ENCODE measurements at regions not wholly inside any gene's neighbourhood (a gene's known extent, or its start where the extent isn't known, plus 50 kb on each side); places are given as distances from the start of the nearest gene placed in this dataset.

- no peak for DNase-seq
- no peaks in the 10 kb centered on the region for H3K9me3 ChIP-seq
- H3K4me3 ChIP-seq: no peak overlapping the region
- TF ChIP-seq, protein P1, sequence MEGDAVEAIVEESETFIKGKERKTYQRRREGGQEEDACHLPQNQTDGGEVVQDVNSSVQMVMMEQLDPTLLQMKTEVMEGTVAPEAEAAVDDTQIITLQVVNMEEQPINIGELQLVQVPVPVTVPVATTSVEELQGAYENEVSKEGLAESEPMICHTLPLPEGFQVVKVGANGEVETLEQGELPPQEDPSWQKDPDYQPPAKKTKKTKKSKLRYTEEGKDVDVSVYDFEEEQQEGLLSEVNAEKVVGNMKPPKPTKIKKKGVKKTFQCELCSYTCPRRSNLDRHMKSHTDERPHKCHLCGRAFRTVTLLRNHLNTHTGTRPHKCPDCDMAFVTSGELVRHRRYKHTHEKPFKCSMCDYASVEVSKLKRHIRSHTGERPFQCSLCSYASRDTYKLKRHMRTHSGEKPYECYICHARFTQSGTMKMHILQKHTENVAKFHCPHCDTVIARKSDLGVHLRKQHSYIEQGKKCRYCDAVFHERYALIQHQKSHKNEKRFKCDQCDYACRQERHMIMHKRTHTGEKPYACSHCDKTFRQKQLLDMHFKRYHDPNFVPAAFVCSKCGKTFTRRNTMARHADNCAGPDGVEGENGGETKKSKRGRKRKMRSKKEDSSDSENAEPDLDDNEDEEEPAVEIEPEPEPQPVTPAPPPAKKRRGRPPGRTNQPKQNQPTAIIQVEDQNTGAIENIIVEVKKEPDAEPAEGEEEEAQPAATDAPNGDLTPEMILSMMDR (IDR thresholded peaks at IDR 0.05): no peak
- TF ChIP-seq POLR2A (IDR thresholded peaks at IDR 0.05): no peak
- no peaks in the 10 kb centered on the region for H3K4me1 ChIP-seq
- no peaks in the 10 kb centered on the region for H3K27me3 ChIP-seq
- H3K27ac ChIP-seq: no peak overlapping the region
- no peaks in the 10 kb centered on the region for H3K36me3 ChIP-seq
Measured at GRCh38 chr16:65621640-65622039, 499.8 kb upstream of the CDH11 start.

- no peak for DNase-seq
- Histone ChIP-seq H3K4me3 (no peak overlapping the region), H3K27me3 (no peaks in the 10 kb centered on the region), H3K36me3 (no peaks in the 10 kb centered on the region), H3K9me3 (no peaks in the 10 kb centered on the region), H3K27ac (no peak overlapping the region), H3K4me1 (no peaks in the 10 kb centered on the region)
- TF ChIP-seq POLR2A (IDR thresholded peaks at IDR 0.05): no peak
- TF ChIP-seq, protein P1 (IDR thresholded peaks at IDR 0.05): no peak
Measured at GRCh38 chr16:65619606-65620005, 497.7 kb upstream of the CDH11 start.

- H3K4me1 ChIP-seq: no peaks in the 10 kb centered on the region
- TF ChIP-seq, protein P1 (IDR thresholded peaks at IDR 0.05): no peak
- no peak for TF ChIP-seq POLR2A (IDR thresholded peaks at IDR 0.05)
Measured at GRCh38 chr16:65618931-65619330, 497.1 kb upstream of the CDH11 start.

GRCh38 chr16:65618333-65618732 lies 496.5 kb upstream of the CDH11 start:
- no peak for TF ChIP-seq POLR2A (IDR thresholded peaks at IDR 0.05)
- TF ChIP-seq, protein P1 (IDR thresholded peaks at IDR 0.05): no peak
- no peaks in the 10 kb centered on the region for H3K9me3 ChIP-seq
- H3K4me1 ChIP-seq: no peaks in the 10 kb centered on the region
- no peaks in the 10 kb centered on the region for H3K36me3 ChIP-seq
- no peaks in the 10 kb centered on the region for H3K27me3 ChIP-seq
- no peak overlapping the region for H3K27ac ChIP-seq
- DNase-seq: no peak
- H3K4me3 ChIP-seq: no peak overlapping the region

More at GRCh38 chr16:65618931-65619330, 497.1 kb upstream of the CDH11 start:
- Histone ChIP-seq H3K9me3 (no peaks in the 10 kb centered on the region), H3K36me3 (no peaks in the 10 kb centered on the region), H3K27me3 (no peaks in the 10 kb centered on the region), H3K4me3 (no peak overlapping the region), H3K27ac (no peak overlapping the region)
- no peak for DNase-seq

DNA sequence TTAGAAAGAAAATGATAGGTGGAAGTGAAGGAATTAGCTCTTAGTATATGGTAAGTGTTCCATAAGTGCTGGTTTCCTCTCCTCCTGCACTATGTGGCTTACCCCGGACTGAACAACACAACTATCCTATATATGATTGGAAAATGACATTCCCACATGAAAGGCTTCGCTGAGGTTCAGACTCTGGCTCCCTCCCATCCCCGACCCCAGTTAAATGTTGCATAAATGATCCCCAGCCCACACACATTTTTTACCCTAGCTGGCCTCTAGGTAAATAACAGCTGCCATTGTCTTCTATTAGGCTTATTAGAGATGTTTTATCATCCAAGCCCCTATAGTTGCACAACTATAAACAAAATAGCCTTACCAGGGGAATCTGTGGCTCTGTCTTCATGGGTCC lies 495.6 kb upstream of the CDH11 start:
- no peaks in the 10 kb centered on the region for H3K36me3 ChIP-seq
- no peaks in the 10 kb centered on the region for H3K27me3 ChIP-seq
- no peak overlapping the region for H3K4me3 ChIP-seq
- no peaks in the 10 kb centered on the region for H3K4me1 ChIP-seq
- H3K9me3 ChIP-seq: no peaks in the 10 kb centered on the region
- DNase-seq: no peak
- H3K27ac ChIP-seq: no peak overlapping the region
- no peak for TF ChIP-seq POLR2A (IDR thresholded peaks at IDR 0.05)
- TF ChIP-seq, protein P1 (IDR thresholded peaks at IDR 0.05): no peak

DNA sequence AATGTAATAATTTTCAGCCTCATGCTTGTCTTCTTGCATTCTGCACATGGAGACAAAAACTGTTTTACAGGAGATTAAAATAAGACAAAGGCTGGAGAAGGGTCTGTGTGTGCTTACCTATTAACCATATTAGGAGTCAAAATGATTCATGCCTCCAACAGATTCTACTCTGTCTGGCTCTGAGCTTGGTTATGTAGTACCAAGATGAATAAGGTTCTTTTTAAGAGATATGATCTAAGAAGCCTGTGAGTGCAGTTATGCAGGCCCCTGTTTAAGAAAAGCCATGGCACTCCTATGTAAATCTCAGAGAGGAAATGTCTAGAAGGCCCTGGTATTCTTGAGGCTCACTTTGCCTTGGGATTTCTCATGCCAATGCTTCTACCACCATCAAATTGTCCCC lies 486.6 kb upstream of the CDH11 start:
- Histone ChIP-seq H3K27ac (no peak overlapping the region), H3K36me3 (no peaks in the 10 kb centered on the region), H3K9me3 (no peaks in the 10 kb centered on the region), H3K4me3 (no peak overlapping the region), H3K27me3 (no peaks in the 10 kb centered on the region), H3K4me1 (no peaks in the 10 kb centered on the region)
- TF ChIP-seq, protein P1 (IDR thresholded peaks at IDR 0.05): no peak
- DNase-seq: no peak

Measured in Peyer's patch (tissue), 4 donors.